IMR-90 (cell line): ENCODE measurements at regions not wholly inside any gene's neighbourhood (a gene's known extent, or its start where the extent isn't known, plus 50 kb on each side); places are given as distances from the start of the nearest gene placed in this dataset.

Experiments used
- ATAC-seq: fragments of 200-7000 bp; cut with Tn5 transposase; 2 replicates; pipeline ENCODE4 v1.9.1; 2020; ENCODE audit warnings: low read depth, mild to moderate bottlenecking, moderate library complexity
- BruUV-seq: library from RNA; stranded (reverse); fragments of 400-500 nt; replicated peaks from 2 replicates; lab custom pipeline; 2021; lab: Mats Ljungman, UMichigan
- CTCF ChIA-PET: fragments of 300-600 bp; formaldehyde crosslinking; extraction: SDS; loops from one replicate; lab custom pipeline; 2021; ENCODE audit warnings: antibody characterized with exemption; lab: Yijun Ruan, JAX
- POLR2A ChIA-PET: fragments of 300-600 bp; sonication (Branson Sonifier 250); formaldehyde crosslinking; loops from one replicate; lab custom pipeline; 2022; ENCODE audit warnings: antibody characterized with exemption; ENCODE audit not compliant: unreplicated experiment; lab: Charles Lee
- DNase-seq: peaks from one replicate; pipeline ENCODE4 v3.0.0; 2013
- H2AFZ ChIP-seq: replicated peaks from 2 replicates; pipeline ENCODE3; 2013; ENCODE audit warnings: low read length, mild to moderate bottlenecking; ENCODE audit not compliant: poor library complexity
- H2AK5ac ChIP-seq: 2 replicates; pipeline ENCODE4 v1.6.1; 2013; ENCODE audit warnings: low read depth, low read length, inconsistent platforms
- H2AK9ac ChIP-seq: replicated peaks from 2 replicates; pipeline ENCODE3; 2013; ENCODE audit warnings: mild to moderate bottlenecking, low read depth, low read length, moderate library complexity; ENCODE audit not compliant: poor library complexity
- H2BK120ac ChIP-seq: 2 replicates; pipeline ENCODE4 v1.6.1; 2013; ENCODE audit warnings: low read depth, low read length, inconsistent platforms
- H2BK15ac ChIP-seq: 3 replicates; pipeline ENCODE4 v1.6.1; 2013; ENCODE audit warnings: low read depth, low read length, inconsistent platforms
- H2BK20ac ChIP-seq: 2 replicates; pipeline ENCODE4 v1.6.1; 2013; ENCODE audit warnings: low read depth, mild to moderate bottlenecking, inconsistent platforms, low read length, moderate library complexity
- H2BK5ac ChIP-seq: 2 replicates; pipeline ENCODE4 v1.6.1; 2013; ENCODE audit warnings: mild to moderate bottlenecking, low read depth, low read length, inconsistent platforms; ENCODE audit not compliant: poor library complexity, severe bottlenecking
- H3K14ac ChIP-seq: replicated peaks from 2 replicates; pipeline ENCODE4 v1.6.1; 2013; ENCODE audit warnings: low read depth, low read length, inconsistent platforms
- H3K18ac ChIP-seq: 2 replicates; pipeline ENCODE4 v1.6.1; 2013; ENCODE audit warnings: low read depth, low read length, control low read depth
- H3K23ac ChIP-seq: 2 replicates; pipeline ENCODE4 v1.6.1; 2013; ENCODE audit warnings: low read depth, low read length, inconsistent platforms
- H3K27ac ChIP-seq: 2 replicates; pipeline ENCODE4 v1.5.1; 2013; ENCODE audit warnings: mild to moderate bottlenecking, control low read depth, low read length; ENCODE audit not compliant: insufficient read depth
- H3K27me3 ChIP-seq: 2 replicates; pipeline ENCODE4 v1.6.1; 2013; ENCODE audit warnings: low read length; ENCODE audit not compliant: control insufficient read depth, insufficient read depth
- H3K36me3 ChIP-seq: 2 replicates; pipeline ENCODE4 v1.6.1; 2013; ENCODE audit warnings: low read length, mixed read lengths; ENCODE audit not compliant: control insufficient read depth, insufficient read depth
- H3K4ac ChIP-seq: 2 replicates; pipeline ENCODE4 v1.6.1; 2013; ENCODE audit warnings: low read depth, low read length, inconsistent platforms
- H3K4me1 ChIP-seq: 2 replicates; pipeline ENCODE4 v1.6.1; 2013; ENCODE audit warnings: low read length, mixed read lengths; ENCODE audit not compliant: control insufficient read depth, insufficient read depth
- H3K4me2 ChIP-seq: 2 replicates; pipeline ENCODE4 v1.6.1; 2013; ENCODE audit warnings: low read depth, mild to moderate bottlenecking, control low read depth, low read length, moderate library complexity
- H3K4me3 ChIP-seq: 2 replicates; pipeline ENCODE4 v1.5.1; 2013; ENCODE audit warnings: low read depth, mild to moderate bottlenecking, control low read depth, low read length, moderate library complexity; ENCODE audit not compliant: insufficient read depth
- H3K56ac ChIP-seq: 2 replicates; pipeline ENCODE4 v1.6.1; 2013; ENCODE audit warnings: low read length, inconsistent platforms; ENCODE audit not compliant: insufficient read depth; ENCODE audit errors: extremely low read depth
- H3K79me1 ChIP-seq, 2 experiments: 2 replicates each; pipeline ENCODE4 v1.6.1; 2013; ENCODE audit warnings: low read length in 2 of 2, inconsistent platforms in 1 of 2, low read depth in 1 of 2
- H3K9ac ChIP-seq: 2 replicates; pipeline ENCODE4 v1.6.1; 2013; ENCODE audit warnings: low read depth, low read length, control low read depth
- H3K9me1 ChIP-seq: 2 replicates; pipeline ENCODE4 v1.6.1; 2013; ENCODE audit warnings: low read length, inconsistent platforms; ENCODE audit not compliant: insufficient read depth
- H3K9me3 ChIP-seq: 2 replicates; pipeline ENCODE4 v1.6.1; 2013; ENCODE audit warnings: low read length; ENCODE audit not compliant: control insufficient read depth, insufficient read depth
- H4K20me1 ChIP-seq: 2 replicates; pipeline ENCODE4 v1.6.1; 2013; ENCODE audit warnings: low read length, inconsistent platforms; ENCODE audit not compliant: insufficient read depth
- H4K5ac ChIP-seq: 2 replicates; pipeline ENCODE4 v1.6.1; 2013; ENCODE audit warnings: mild to moderate bottlenecking, low read depth, low read length, control low read depth
- H4K8ac ChIP-seq, 2 experiments: 2 replicates each; pipeline ENCODE4 v1.6.1; 2013; ENCODE audit warnings: low read depth in 2 of 2, low read length in 2 of 2, control low read depth in 1 of 2, inconsistent platforms in 1 of 2
- H4K91ac ChIP-seq: 2 replicates; pipeline ENCODE4 v1.6.1; 2013; ENCODE audit warnings: low read depth, low read length, inconsistent platforms; ENCODE audit not compliant: insufficient read depth
- BHLHE40 ChIP-seq: fragments of 150-350 bp; IDR thresholded peaks from 2 replicates; pipeline ENCODE4 v1.6.1; 2016; ENCODE audit warnings: mild to moderate bottlenecking, low read depth, low read length
- CEBPB ChIP-seq: IDR thresholded peaks from 2 replicates; pipeline ENCODE4 v1.6.1; 2012; ENCODE audit warnings: low read depth, low read length, improper control_type of control experiment
- CHD1 ChIP-seq: IDR thresholded peaks from 2 replicates; pipeline ENCODE4 v1.6.1; 2012; ENCODE audit warnings: low read depth, low read length, improper control_type of control experiment
- CTCF ChIP-seq: conservative IDR thresholded peaks from 2 replicates; pipeline ENCODE4 v1.5.1; 2012; ENCODE audit warnings: mild to moderate bottlenecking, low read depth, low read length, improper control_type of control experiment
- MAZ ChIP-seq: IDR thresholded peaks from 2 replicates; pipeline ENCODE4 v1.6.1; 2012; ENCODE audit warnings: low read depth, mild to moderate bottlenecking, low read length, improper control_type of control experiment, moderate library complexity, borderline replicate concordance
- NFE2L2 ChIP-seq: fragments of 150-350 bp; IDR thresholded peaks from 2 replicates; pipeline ENCODE4 v1.6.1; 2016; ENCODE audit warnings: low read depth, mild to moderate bottlenecking, low read length
- WGBS, 2 experiments: methylation state at CpG; one replicate each; pipeline versions ENCODE4 v1.1.5 to v1.1.7; 2013; ENCODE audit warnings: missing lambda C conversion rate in 2 of 2; ENCODE audit not compliant: insufficient read length in 1 of 2; ENCODE audit errors: extremely low coverage in 2 of 2; 5-methylcytosine and 5-hydroxymethylcytosine counted together
- dilution Hi-C: fragments of 300-500 bp; cut with HindIII; formaldehyde crosslinking; loops from one replicate; pipeline ENCODE4 v1.14.3; 2018; ENCODE audit warnings: low sequenced_read_pairs; ENCODE audit not compliant: unreplicated experiment
- in situ Hi-C: fragments of 300-500 bp; cut with MboI; formaldehyde crosslinking; loops from 3 replicates; pipeline ENCODE4 v1.14.3; 2019; ENCODE audit warnings: low sequenced_read_pairs, inconsistent platforms, mixed read lengths
- intact Hi-C: fragments of 100-400 bp; cut with micrococcal nuclease; formaldehyde crosslinking; loops from 2 replicates; pipeline ENCODE4 v1.10.0; 2022

DNA sequence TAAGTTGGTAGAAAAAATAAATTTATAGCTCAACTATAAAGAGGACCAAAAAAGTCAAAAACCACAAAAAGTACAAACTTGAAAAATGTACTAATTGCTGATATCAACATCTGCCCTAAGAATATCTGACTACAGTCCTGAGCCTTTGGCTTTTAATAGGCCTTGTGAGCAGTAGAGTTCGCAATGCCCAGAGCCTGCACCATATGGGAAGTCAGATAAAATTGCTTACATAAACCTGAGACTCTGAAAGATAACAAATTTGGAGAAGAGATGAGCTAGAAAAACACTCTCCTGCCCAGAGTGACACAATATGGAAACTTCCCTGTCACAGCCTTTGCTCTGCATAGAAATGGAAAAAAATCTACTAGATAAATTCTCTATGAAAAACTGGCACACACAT, 368.0 kb upstream of the GRIN3A start:
- DNase-seq = no peak
- H2AK9ac ChIP-seq = no peak overlapping the region
- WGBS, 2 experiments = no CpG with 5 or more reads among the region's 1 CpG
- H3K36me3 ChIP-seq = no peaks in the 10 kb centered on the region
- H2BK120ac ChIP-seq = no peak overlapping the region
- no peak overlapping the region for H3K4me3 ChIP-seq
- no peak overlapping the region for H2AFZ ChIP-seq
- intact Hi-C loops = no loop called here
- no peak overlapping the region for H3K56ac ChIP-seq
- POLR2A ChIA-PET = no interaction called here
- H3K18ac ChIP-seq = no peak overlapping the region
- no peak overlapping the region for H2AK5ac ChIP-seq
- CTCF ChIA-PET = no interaction called here
- dilution Hi-C loops = no loop called here
- H3K27ac ChIP-seq = no peak overlapping the region
- H4K20me1 ChIP-seq = no peaks in the 10 kb centered on the region
- in situ Hi-C loops = no loop called here
- H3K79me1 ChIP-seq = no peaks in the 10 kb centered on the region
- no peak overlapping the region for H3K23ac ChIP-seq
- no peak overlapping the region for H2BK15ac ChIP-seq
- no peak overlapping the region for H4K91ac ChIP-seq
- no peaks in the 10 kb centered on the region for H3K9me3 ChIP-seq
- H3K4me2 ChIP-seq = no peak overlapping the region
- H3K9ac ChIP-seq = no peak overlapping the region
- H3K27me3 ChIP-seq = no peaks in the 10 kb centered on the region
- no peak overlapping the region for H2BK5ac ChIP-seq
- no peak overlapping the region for H4K8ac ChIP-seq
- TF ChIP-seq NFE2L2 = no peak
- no peak for TF ChIP-seq CTCF
- TF ChIP-seq BHLHE40 = no peak
- no peak for TF ChIP-seq CEBPB
- TF ChIP-seq MAZ = no peak
- TF ChIP-seq CHD1 = no peak
- no peak overlapping the region for H4K5ac ChIP-seq
- no peak for ATAC-seq
- no peaks in the 10 kb centered on the region for H3K4me1 ChIP-seq
- no TSS peak for BruUV-seq
- H3K4ac ChIP-seq = no peak overlapping the region
- no peak overlapping the region for H2BK20ac ChIP-seq
- H3K14ac ChIP-seq = no peak overlapping the region
- no peaks in the 10 kb centered on the region for H3K9me1 ChIP-seq
